Naive thymus-derived CD4-positive, alpha-beta T cell (primary cell): ENCODE measurements at regions not wholly inside any gene's neighbourhood (a gene's known extent, or its start where the extent isn't known, plus 50 kb on each side); places are given as distances from the start of the nearest gene placed in this dataset.

Experiments used
- ATAC-seq: fragments of 150-1000 bp; cut with Tn5 transposase; 2 replicates; pipeline ENCODE4 v1.10.0; 2021; ENCODE audit warnings: mild to moderate bottlenecking, moderate library complexity
- CTCF ChIA-PET: fragments of 350-600 bp; sonication (Branson Sonifier 250); formaldehyde crosslinking; loops from one replicate; lab custom pipeline; 2021; ENCODE audit warnings: antibody characterized with exemption; lab: Charles Lee
- POLR2A ChIA-PET: fragments of 350-600 bp; sonication (Branson Sonifier 250); formaldehyde crosslinking; loops from one replicate; lab custom pipeline; 2021; ENCODE audit warnings: antibody characterized with exemption, inconsistent platforms; lab: Charles Lee
- DNase-seq, 9 donors: peaks; one replicate each; pipeline versions ENCODE4 v3.0.0 to v3.0.0-alpha.2; 2020 to 2022; ENCODE audit warnings: mixed read lengths in 1 of 9
- H3K27ac ChIP-seq: one replicate; pipeline ENCODE4 v1.7.0; 2013; ENCODE audit warnings: mild to moderate bottlenecking, low read depth, low read length, moderate library complexity
- H3K27me3 ChIP-seq, 2 donors: one replicate each; pipeline ENCODE4 v1.7.0; 2013; ENCODE audit warnings: low read length in 2 of 2, mild to moderate bottlenecking in 2 of 2, moderate library complexity in 2 of 2; ENCODE audit not compliant: control insufficient read depth in 2 of 2, insufficient read depth in 2 of 2
- H3K36me3 ChIP-seq, 3 experiments: 1 replicate in 2 of 3; 2 replicates in 1 of 3; pipeline ENCODE4 v1.7.0; 2013; ENCODE audit warnings: low read length in 3 of 3, mild to moderate bottlenecking in 3 of 3, moderate library complexity in 1 of 3; ENCODE audit not compliant: insufficient read depth in 3 of 3, control insufficient read depth in 2 of 3
- H3K4me1 ChIP-seq, 2 donors: one replicate each; pipeline ENCODE4 v1.7.0; 2013; ENCODE audit warnings: low read length in 2 of 2, mild to moderate bottlenecking in 2 of 2, moderate library complexity in 1 of 2; ENCODE audit not compliant: control insufficient read depth in 2 of 2, insufficient read depth in 2 of 2
- H3K4me3 ChIP-seq: 2 replicates; pipeline ENCODE4 v1.7.0; 2013; ENCODE audit warnings: mild to moderate bottlenecking, low read length
- H3K9me3 ChIP-seq, 3 experiments: 1 replicate in 2 of 3; 2 replicates in 1 of 3; pipeline ENCODE4 v1.7.0; 2013; ENCODE audit warnings: low read length in 3 of 3; ENCODE audit not compliant: control insufficient read depth in 2 of 3
- H3K27ac Mint-ChIP-seq, 9 donors: one replicate each; pipeline ENCODE4 v1.8.0; 2020 to 2022; ENCODE audit warnings: mixed read lengths in 9 of 9, mild to moderate bottlenecking in 8 of 9, moderate library complexity in 5 of 9, inconsistent platforms in 2 of 9
- H3K27me3 Mint-ChIP-seq, 5 donors: one replicate each; pipeline ENCODE4 v1.8.0; 2021 to 2022; ENCODE audit warnings: mixed read lengths in 5 of 5, mild to moderate bottlenecking in 1 of 5
- H3K36me3 Mint-ChIP-seq, 5 donors: one replicate each; pipeline ENCODE4 v1.8.0; 2020 to 2022; ENCODE audit warnings: mixed read lengths in 5 of 5, mild to moderate bottlenecking in 3 of 5, inconsistent platforms in 1 of 5
- H3K4me1 Mint-ChIP-seq, 7 donors: one replicate each; pipeline ENCODE4 v1.8.0; 2020 to 2022; ENCODE audit warnings: mixed read lengths in 7 of 7, mild to moderate bottlenecking in 3 of 7, inconsistent platforms in 1 of 7
- H3K4me3 Mint-ChIP-seq, 10 donors: one replicate each; pipeline ENCODE4 v1.8.0; 2020 to 2022; ENCODE audit warnings: mild to moderate bottlenecking in 10 of 10, mixed read lengths in 10 of 10, moderate library complexity in 6 of 10, inconsistent platforms in 2 of 10
- H3K9me3 Mint-ChIP-seq, 11 donors: one replicate each; pipeline ENCODE4 v1.8.0; 2020 to 2022; ENCODE audit warnings: mixed read lengths in 11 of 11, mild to moderate bottlenecking in 4 of 11, inconsistent platforms in 1 of 11, moderate library complexity in 1 of 11
- intact Hi-C, 2 donors: fragments of 100-400 bp; cut with micrococcal nuclease; formaldehyde crosslinking; loops; one replicate each; pipeline ENCODE4 v1.15.1; 2023

- Mint-ChIP-seq H3K36me3 (peaks cover 0 to 4% (median 0%) of the 10 kb centered on the region in 5 donors), H3K4me1 (no peaks in the 10 kb centered on the region), H3K4me3 (no peak overlapping the region), H3K27me3 (no peaks in the 10 kb centered on the region), H3K9me3 (peaks cover 0 to 20% (median 10%) of the 10 kb centered on the region in 11 donors), H3K27ac (no peak overlapping the region)
- no peak overlapping the region for H3K4me3 ChIP-seq
- no peaks in the 10 kb centered on the region for H3K27me3 ChIP-seq
- ATAC-seq (no peak), DNase-seq (no peak)
- ChIA-PET POLR2A (no interaction called here), CTCF (no interaction called here)
- H3K9me3 ChIP-seq, result no peaks in the 10 kb centered on the region
- H3K27ac ChIP-seq, result no peak overlapping the region
- H3K4me1 ChIP-seq, result no peaks in the 10 kb centered on the region
- no peaks in the 10 kb centered on the region for H3K36me3 ChIP-seq
- intact Hi-C loops, result no loop called here
Observed at GRCh38 chr14:42554091-42554490, 947.4 kb downstream of the LRFN5 start.

GRCh38 chr14:42550310-42550709 is 943.6 kb downstream of the LRFN5 start:
- Histone ChIP-seq H3K9me3 (no peaks in the 10 kb centered on the region), H3K4me1 (no peaks in the 10 kb centered on the region), H3K27me3 (no peaks in the 10 kb centered on the region), H3K27ac (no peak overlapping the region), H3K4me3 (no peak overlapping the region), H3K36me3 (no peaks in the 10 kb centered on the region)
- intact Hi-C loops, result no loop called here
- DNase-seq, result no peak
- Mint-ChIP-seq H3K27me3 (no peaks in the 10 kb centered on the region), H3K9me3 (peaks cover 0 to 32% (median 10%) of the 10 kb centered on the region in 11 donors), H3K36me3 (peaks cover 0 to 4% (median 0%) of the 10 kb centered on the region in 5 donors), H3K4me1 (no peaks in the 10 kb centered on the region), H3K27ac (no peak overlapping the region), H3K4me3 (no peak overlapping the region)
- ChIA-PET CTCF (no interaction called here), POLR2A (no interaction called here)
- no peak for ATAC-seq

GRCh38 chr14:42548349-42548748 is 941.7 kb downstream of the LRFN5 start:
- no peak for ATAC-seq

GRCh38 chr14:42545636-42546035 is 939.0 kb downstream of the LRFN5 start:
- H3K27ac Mint-ChIP-seq, result no peak overlapping the region
- ATAC-seq (no peak), DNase-seq (no peak)
- no peaks in the 10 kb centered on the region for H3K4me1 Mint-ChIP-seq
- Histone ChIP-seq H3K36me3 (no peaks in the 10 kb centered on the region), H3K27ac (no peak overlapping the region), H3K27me3 (no peaks in the 10 kb centered on the region), H3K4me1 (no peaks in the 10 kb centered on the region), H3K4me3 (no peak overlapping the region), H3K9me3 (no peaks in the 10 kb centered on the region)
- H3K36me3 Mint-ChIP-seq, result no peaks in the 10 kb centered on the region
- H3K9me3 Mint-ChIP-seq, result peaks cover 0 to 23% (median 7%) of the 10 kb centered on the region in 11 donors
- ChIA-PET CTCF (no interaction called here), POLR2A (no interaction called here)
- intact Hi-C loops, result no loop called here
- no peaks in the 10 kb centered on the region for H3K27me3 Mint-ChIP-seq
- H3K4me3 Mint-ChIP-seq, result no peak overlapping the region

More at GRCh38 chr14:42548349-42548748, 941.7 kb downstream of the LRFN5 start:
- no peak overlapping the region for H3K4me3 ChIP-seq
- no peaks in the 10 kb centered on the region for H3K36me3 ChIP-seq
- intact Hi-C loops, result no loop called here
- no peaks in the 10 kb centered on the region for H3K27me3 ChIP-seq
- no peak overlapping the region for H3K27ac ChIP-seq
- H3K4me1 ChIP-seq, result no peaks in the 10 kb centered on the region
- DNase-seq, result no peak
- Mint-ChIP-seq H3K27ac (no peak overlapping the region), H3K27me3 (no peaks in the 10 kb centered on the region), H3K4me3 (no peak overlapping the region), H3K36me3 (no peaks in the 10 kb centered on the region), H3K9me3 (peaks cover 0 to 27% (median 8%) of the 10 kb centered on the region in 11 donors), H3K4me1 (no peaks in the 10 kb centered on the region)
- ChIA-PET POLR2A (no interaction called here), CTCF (no interaction called here)
- no peaks in the 10 kb centered on the region for H3K9me3 ChIP-seq

GRCh38 chr14:42541535-42542001 is 934.9 kb downstream of the LRFN5 start:
- no peaks in the 10 kb centered on the region for H3K4me1 Mint-ChIP-seq
- peaks cover 0 to 8% (median 1%) of the 10 kb centered on the region in 11 donors for H3K9me3 Mint-ChIP-seq
- H3K27ac ChIP-seq, result no peak overlapping the region
- no peak for DNase-seq
- H3K36me3 Mint-ChIP-seq, result no peaks in the 10 kb centered on the region
- no peak overlapping the region for H3K4me3 Mint-ChIP-seq
- POLR2A ChIA-PET, result no interaction called here
- CTCF ChIA-PET, result no interaction called here
- ATAC-seq, result no peak
- no peaks in the 10 kb centered on the region for H3K9me3 ChIP-seq
- no peaks in the 10 kb centered on the region for H3K27me3 Mint-ChIP-seq
- no peak overlapping the region for H3K4me3 ChIP-seq
- no peaks in the 10 kb centered on the region for H3K4me1 ChIP-seq
- no peaks in the 10 kb centered on the region for H3K36me3 ChIP-seq
- no peaks in the 10 kb centered on the region for H3K27me3 ChIP-seq
- H3K27ac Mint-ChIP-seq, result no peak overlapping the region
- intact Hi-C loops, result no loop called here

GRCh38 chr14:42535397-42535796 is 928.7 kb downstream of the LRFN5 start:
- Mint-ChIP-seq H3K27ac (no peak overlapping the region), H3K4me1 (no peaks in the 10 kb centered on the region), H3K27me3 (no peaks in the 10 kb centered on the region), H3K36me3 (no peaks in the 10 kb centered on the region), H3K9me3 (peaks cover 0 to 13% (median 5%) of the 10 kb centered on the region in 11 donors), H3K4me3 (no peak overlapping the region)
- ChIA-PET POLR2A (no interaction called here), CTCF (no interaction called here)
- H3K4me3 ChIP-seq, result no peak overlapping the region
- DNase-seq, result no peak
- intact Hi-C loops, result no loop called here
- no peaks in the 10 kb centered on the region for H3K9me3 ChIP-seq
- no peaks in the 10 kb centered on the region for H3K27me3 ChIP-seq
- ATAC-seq, result no peak
- H3K36me3 ChIP-seq, result no peaks in the 10 kb centered on the region
- no peaks in the 10 kb centered on the region for H3K4me1 ChIP-seq
- H3K27ac ChIP-seq, result no peak overlapping the region

- Histone ChIP-seq H3K4me3 (no peak overlapping the region), H3K9me3 (no peaks in the 10 kb centered on the region), H3K27me3 (no peaks in the 10 kb centered on the region), H3K4me1 (no peaks in the 10 kb centered on the region), H3K36me3 (no peaks in the 10 kb centered on the region), H3K27ac (no peak overlapping the region)
- Mint-ChIP-seq H3K9me3 (peaks cover 0 to 16% (median 4%) of the 10 kb centered on the region in 11 donors), H3K4me3 (no peak overlapping the region), H3K27ac (no peak overlapping the region), H3K4me1 (no peaks in the 10 kb centered on the region), H3K36me3 (no peaks in the 10 kb centered on the region), H3K27me3 (no peaks in the 10 kb centered on the region)
- intact Hi-C loops, result no loop called here
- ATAC-seq (no peak), DNase-seq (no peak)
- CTCF ChIA-PET, result no interaction called here
- POLR2A ChIA-PET, result no interaction called here
Observed at GRCh38 chr14:42533476-42533875, 926.8 kb downstream of the LRFN5 start.
